Vagina (tissue), 2 donors: ENCODE measurements at regions not wholly inside any gene's neighbourhood (a gene's known extent, or its start where the extent isn't known, plus 50 kb on each side); places are given as distances from the start of the nearest gene placed in this dataset.

Source experiments
- DNase-seq, 2 donors: peaks; one replicate each; pipeline ENCODE4 v3.0.0-alpha.2; 2017; ENCODE audit errors: extremely low spot score in 2 of 2
- H3K27ac ChIP-seq: fragments of 200-600 bp; sonication (generic); one replicate; pipeline ENCODE4 v1.5.1; 2019
- H3K27me3 ChIP-seq: fragments of 200-600 bp; sonication (generic); one replicate; pipeline ENCODE4 v1.5.1; 2019
- H3K36me3 ChIP-seq, 2 donors: fragments of 200-600 bp; sonication (generic); one replicate each; pipeline ENCODE4 v1.5.1; 2017 to 2019
- H3K4me1 ChIP-seq: fragments of 200-600 bp; sonication (generic); one replicate; pipeline ENCODE4 v1.5.1; 2019
- H3K4me3 ChIP-seq, 2 donors: fragments of 200-600 bp; sonication (generic); 1 replicate in 1 of 2; 2 replicates in 1 of 2; pipeline ENCODE4 v1.5.1; 2016 to 2019
- H3K9me3 ChIP-seq: fragments of 200-600 bp; sonication (generic); one replicate; pipeline ENCODE4 v1.5.1; 2019
- POLR2A ChIP-seq, 2 donors: fragments of 450-650 bp; IDR thresholded peaks; one replicate each; pipeline ENCODE4 v1.6.1; 2017; ENCODE audit warnings: antibody characterized with exemption in 2 of 2, mild to moderate bottlenecking in 2 of 2, moderate library complexity in 2 of 2
- POLR2AphosphoS5 ChIP-seq, 2 donors: sonication (generic); formaldehyde crosslinking; IDR thresholded peaks; one replicate each; pipeline ENCODE4 v1.9.0; 2017; ENCODE audit warnings: antibody characterized with exemption in 2 of 2, mild to moderate bottlenecking in 2 of 2, low read depth in 1 of 2; ENCODE audit not compliant: insufficient read depth in 1 of 2
- intact Hi-C: fragments of 100-400 bp; cut with DNase I; formaldehyde crosslinking; loops from one replicate; pipeline ENCODE4 v1.15.1; 2023
- TF ChIP-seq, protein P1 (sequence below), 3 experiments: fragments of 450-650 bp in 2 of 3; fragments of 200-600 bp in 1 of 3; sonication (generic) in 1 of 3; IDR thresholded peaks; one replicate each; pipeline ENCODE4 v1.5.1; 2017 to 2019; ENCODE audit warnings: antibody characterized with exemption in 3 of 3, mild to moderate bottlenecking in 2 of 3, moderate library complexity in 2 of 3

GRCh38 chr20:23203310-23203709 is 117.2 kb upstream of the CD93 start:
- TF ChIP-seq, protein P1, sequence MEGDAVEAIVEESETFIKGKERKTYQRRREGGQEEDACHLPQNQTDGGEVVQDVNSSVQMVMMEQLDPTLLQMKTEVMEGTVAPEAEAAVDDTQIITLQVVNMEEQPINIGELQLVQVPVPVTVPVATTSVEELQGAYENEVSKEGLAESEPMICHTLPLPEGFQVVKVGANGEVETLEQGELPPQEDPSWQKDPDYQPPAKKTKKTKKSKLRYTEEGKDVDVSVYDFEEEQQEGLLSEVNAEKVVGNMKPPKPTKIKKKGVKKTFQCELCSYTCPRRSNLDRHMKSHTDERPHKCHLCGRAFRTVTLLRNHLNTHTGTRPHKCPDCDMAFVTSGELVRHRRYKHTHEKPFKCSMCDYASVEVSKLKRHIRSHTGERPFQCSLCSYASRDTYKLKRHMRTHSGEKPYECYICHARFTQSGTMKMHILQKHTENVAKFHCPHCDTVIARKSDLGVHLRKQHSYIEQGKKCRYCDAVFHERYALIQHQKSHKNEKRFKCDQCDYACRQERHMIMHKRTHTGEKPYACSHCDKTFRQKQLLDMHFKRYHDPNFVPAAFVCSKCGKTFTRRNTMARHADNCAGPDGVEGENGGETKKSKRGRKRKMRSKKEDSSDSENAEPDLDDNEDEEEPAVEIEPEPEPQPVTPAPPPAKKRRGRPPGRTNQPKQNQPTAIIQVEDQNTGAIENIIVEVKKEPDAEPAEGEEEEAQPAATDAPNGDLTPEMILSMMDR (IDR thresholded peaks at IDR 0.05): no peak
- TF ChIP-seq POLR2A (IDR thresholded peaks at IDR 0.05): no peak
- no peak for TF ChIP-seq POLR2AphosphoS5 (IDR thresholded peaks at IDR 0.05; ENCODE audit: insufficient read depth in 1 of 2, low read depth in 1 of 2)

GRCh38 chr20:23201658-23202057 is 115.5 kb upstream of the CD93 start:
- Histone ChIP-seq H3K4me3 (no peak overlapping the region), H3K27me3 (no peaks in the 10 kb centered on the region), H3K36me3 (no peaks in the 10 kb centered on the region), H3K9me3 (no peaks in the 10 kb centered on the region), H3K27ac (no peak overlapping the region), H3K4me1 (peaks cover 31% of the 10 kb centered on the region)
- no peak for TF ChIP-seq POLR2AphosphoS5 (IDR thresholded peaks at IDR 0.05; ENCODE audit: insufficient read depth in 1 of 2, low read depth in 1 of 2)
- TF ChIP-seq POLR2A (IDR thresholded peaks at IDR 0.05): no peak
- TF ChIP-seq, protein P1 (IDR thresholded peaks at IDR 0.05): no peak
- DNase-seq: no peak
- intact Hi-C loops: no loop called here

More at GRCh38 chr20:23203310-23203709, 117.2 kb upstream of the CD93 start:
- Histone ChIP-seq H3K36me3 (no peaks in the 10 kb centered on the region), H3K4me1 (peaks cover 35% of the 10 kb centered on the region), H3K27me3 (no peaks in the 10 kb centered on the region), H3K9me3 (no peaks in the 10 kb centered on the region), H3K4me3 (no peak overlapping the region), H3K27ac (no peak overlapping the region)
- DNase-seq: no peak
- intact Hi-C loops: no loop called here

DNA sequence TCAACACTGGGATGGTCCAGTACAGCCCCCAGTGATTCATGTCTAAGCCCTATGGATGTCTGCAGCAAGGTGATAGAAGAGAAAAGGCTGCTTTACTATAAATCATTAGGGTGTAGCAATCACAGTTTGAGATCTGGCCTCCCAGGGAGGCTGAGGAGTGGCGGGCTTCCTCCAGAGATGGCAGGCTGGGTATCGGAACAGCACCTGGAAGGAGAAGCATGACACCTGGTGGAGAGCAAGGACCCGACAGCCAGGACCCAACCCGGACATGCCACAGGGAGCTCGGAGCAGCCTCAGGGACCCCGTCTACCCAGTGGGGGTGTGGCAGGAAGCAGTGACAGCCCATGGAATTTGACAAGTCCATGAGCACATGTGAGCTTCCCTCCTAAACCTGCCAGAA is 114.8 kb upstream of the CD93 start:
- intact Hi-C loops: no loop called here
- no peak overlapping the region for H3K27ac ChIP-seq
- H3K4me1 ChIP-seq: peaks cover 24% of the 10 kb centered on the region
- no peaks in the 10 kb centered on the region for H3K9me3 ChIP-seq
- H3K36me3 ChIP-seq: no peaks in the 10 kb centered on the region
- TF ChIP-seq, protein P1 (IDR thresholded peaks at IDR 0.05): no peak
- TF ChIP-seq POLR2A (IDR thresholded peaks at IDR 0.05): no peak
- no peak for TF ChIP-seq POLR2AphosphoS5 (IDR thresholded peaks at IDR 0.05; ENCODE audit: insufficient read depth in 1 of 2, low read depth in 1 of 2)
- no peaks in the 10 kb centered on the region for H3K27me3 ChIP-seq
- no peak for DNase-seq
- H3K4me3 ChIP-seq: no peak overlapping the region

GRCh38 chr20:23200413-23200812 is 114.3 kb upstream of the CD93 start:
- intact Hi-C loops: no loop called here
- no peak for TF ChIP-seq POLR2A (IDR thresholded peaks at IDR 0.05)
- TF ChIP-seq, protein P1 (IDR thresholded peaks at IDR 0.05): no peak
- no peak for TF ChIP-seq POLR2AphosphoS5 (IDR thresholded peaks at IDR 0.05; ENCODE audit: insufficient read depth in 1 of 2, low read depth in 1 of 2)
- no peaks in the 10 kb centered on the region for H3K36me3 ChIP-seq

DNA sequence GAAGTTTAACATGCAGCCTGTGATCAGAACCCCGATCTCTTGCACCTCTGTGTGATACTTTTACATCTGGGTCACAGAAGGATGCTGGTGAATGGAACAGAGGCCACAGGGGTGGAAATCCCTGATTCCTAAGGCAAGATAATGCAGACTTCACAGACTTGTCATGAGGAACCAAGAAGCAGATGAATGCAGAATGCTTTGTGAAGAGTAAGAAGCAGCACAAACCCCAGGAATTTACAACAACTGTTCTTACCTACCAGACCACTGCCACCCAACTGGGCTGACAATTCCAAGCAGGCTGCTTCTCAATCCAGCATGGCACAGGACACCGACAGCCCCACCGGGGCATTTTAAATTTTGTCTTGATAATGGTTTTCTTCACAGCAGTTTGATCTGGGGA is 113.2 kb upstream of the CD93 start:
- no peak for DNase-seq
- no peaks in the 10 kb centered on the region for H3K27me3 ChIP-seq
- H3K4me1 ChIP-seq: peaks cover 8% of the 10 kb centered on the region
- no peak for TF ChIP-seq POLR2A (IDR thresholded peaks at IDR 0.05)
- TF ChIP-seq, protein P1 (IDR thresholded peaks at IDR 0.05): no peak
- TF ChIP-seq POLR2AphosphoS5 (IDR thresholded peaks at IDR 0.05; ENCODE audit: insufficient read depth in 1 of 2, low read depth in 1 of 2): no peak
- H3K36me3 ChIP-seq: no peaks in the 10 kb centered on the region
- no peaks in the 10 kb centered on the region for H3K9me3 ChIP-seq
- intact Hi-C loops: no loop called here
- H3K27ac ChIP-seq: no peak overlapping the region
- H3K4me3 ChIP-seq: no peak overlapping the region

More at GRCh38 chr20:23200413-23200812, 114.3 kb upstream of the CD93 start:
- no peak for DNase-seq
- Histone ChIP-seq H3K9me3 (no peaks in the 10 kb centered on the region), H3K27me3 (no peaks in the 10 kb centered on the region), H3K4me3 (no peak overlapping the region), H3K27ac (no peak overlapping the region), H3K4me1 (peaks cover 19% of the 10 kb centered on the region)
